IMR-90 (cell line): ENCODE measurements at regions not wholly inside any gene's neighbourhood (a gene's known extent, or its start where the extent isn't known, plus 50 kb on each side); places are given as distances from the start of the nearest gene placed in this dataset.

Experiments used
- ATAC-seq: fragments of 200-7000 bp; cut with Tn5 transposase; 2 replicates; pipeline ENCODE4 v1.9.1; 2020; ENCODE audit warnings: low read depth, mild to moderate bottlenecking, moderate library complexity
- BruUV-seq: library from RNA; stranded (reverse); fragments of 400-500 nt; replicated peaks from 2 replicates; lab custom pipeline; 2021; lab: Mats Ljungman, UMichigan
- CTCF ChIA-PET: fragments of 300-600 bp; formaldehyde crosslinking; extraction: SDS; loops from one replicate; lab custom pipeline; 2021; ENCODE audit warnings: antibody characterized with exemption; lab: Yijun Ruan, JAX
- POLR2A ChIA-PET: fragments of 300-600 bp; sonication (Branson Sonifier 250); formaldehyde crosslinking; loops from one replicate; lab custom pipeline; 2022; ENCODE audit warnings: antibody characterized with exemption; ENCODE audit not compliant: unreplicated experiment; lab: Charles Lee
- DNase-seq: peaks from one replicate; pipeline ENCODE4 v3.0.0; 2013
- H2AFZ ChIP-seq: replicated peaks from 2 replicates; pipeline ENCODE3; 2013; ENCODE audit warnings: low read length, mild to moderate bottlenecking; ENCODE audit not compliant: poor library complexity
- H2AK5ac ChIP-seq: 2 replicates; pipeline ENCODE4 v1.6.1; 2013; ENCODE audit warnings: low read depth, low read length, inconsistent platforms
- H2AK9ac ChIP-seq: replicated peaks from 2 replicates; pipeline ENCODE3; 2013; ENCODE audit warnings: mild to moderate bottlenecking, low read depth, low read length, moderate library complexity; ENCODE audit not compliant: poor library complexity
- H2BK120ac ChIP-seq: 2 replicates; pipeline ENCODE4 v1.6.1; 2013; ENCODE audit warnings: low read depth, low read length, inconsistent platforms
- H2BK15ac ChIP-seq: 3 replicates; pipeline ENCODE4 v1.6.1; 2013; ENCODE audit warnings: low read depth, low read length, inconsistent platforms
- H2BK20ac ChIP-seq: 2 replicates; pipeline ENCODE4 v1.6.1; 2013; ENCODE audit warnings: low read depth, mild to moderate bottlenecking, inconsistent platforms, low read length, moderate library complexity
- H2BK5ac ChIP-seq: 2 replicates; pipeline ENCODE4 v1.6.1; 2013; ENCODE audit warnings: mild to moderate bottlenecking, low read depth, low read length, inconsistent platforms; ENCODE audit not compliant: poor library complexity, severe bottlenecking
- H3K14ac ChIP-seq: replicated peaks from 2 replicates; pipeline ENCODE4 v1.6.1; 2013; ENCODE audit warnings: low read depth, low read length, inconsistent platforms
- H3K18ac ChIP-seq: 2 replicates; pipeline ENCODE4 v1.6.1; 2013; ENCODE audit warnings: low read depth, low read length, control low read depth
- H3K23ac ChIP-seq: 2 replicates; pipeline ENCODE4 v1.6.1; 2013; ENCODE audit warnings: low read depth, low read length, inconsistent platforms
- H3K27ac ChIP-seq: 2 replicates; pipeline ENCODE4 v1.5.1; 2013; ENCODE audit warnings: mild to moderate bottlenecking, control low read depth, low read length; ENCODE audit not compliant: insufficient read depth
- H3K27me3 ChIP-seq: 2 replicates; pipeline ENCODE4 v1.6.1; 2013; ENCODE audit warnings: low read length; ENCODE audit not compliant: control insufficient read depth, insufficient read depth
- H3K36me3 ChIP-seq: 2 replicates; pipeline ENCODE4 v1.6.1; 2013; ENCODE audit warnings: low read length, mixed read lengths; ENCODE audit not compliant: control insufficient read depth, insufficient read depth
- H3K4ac ChIP-seq: 2 replicates; pipeline ENCODE4 v1.6.1; 2013; ENCODE audit warnings: low read depth, low read length, inconsistent platforms
- H3K4me1 ChIP-seq: 2 replicates; pipeline ENCODE4 v1.6.1; 2013; ENCODE audit warnings: low read length, mixed read lengths; ENCODE audit not compliant: control insufficient read depth, insufficient read depth
- H3K4me2 ChIP-seq: 2 replicates; pipeline ENCODE4 v1.6.1; 2013; ENCODE audit warnings: low read depth, mild to moderate bottlenecking, control low read depth, low read length, moderate library complexity
- H3K4me3 ChIP-seq: 2 replicates; pipeline ENCODE4 v1.5.1; 2013; ENCODE audit warnings: low read depth, mild to moderate bottlenecking, control low read depth, low read length, moderate library complexity; ENCODE audit not compliant: insufficient read depth
- H3K56ac ChIP-seq: 2 replicates; pipeline ENCODE4 v1.6.1; 2013; ENCODE audit warnings: low read length, inconsistent platforms; ENCODE audit not compliant: insufficient read depth; ENCODE audit errors: extremely low read depth
- H3K79me1 ChIP-seq, 2 experiments: 2 replicates each; pipeline ENCODE4 v1.6.1; 2013; ENCODE audit warnings: low read length in 2 of 2, inconsistent platforms in 1 of 2, low read depth in 1 of 2
- H3K9ac ChIP-seq: 2 replicates; pipeline ENCODE4 v1.6.1; 2013; ENCODE audit warnings: low read depth, low read length, control low read depth
- H3K9me1 ChIP-seq: 2 replicates; pipeline ENCODE4 v1.6.1; 2013; ENCODE audit warnings: low read length, inconsistent platforms; ENCODE audit not compliant: insufficient read depth
- H3K9me3 ChIP-seq: 2 replicates; pipeline ENCODE4 v1.6.1; 2013; ENCODE audit warnings: low read length; ENCODE audit not compliant: control insufficient read depth, insufficient read depth
- H4K20me1 ChIP-seq: 2 replicates; pipeline ENCODE4 v1.6.1; 2013; ENCODE audit warnings: low read length, inconsistent platforms; ENCODE audit not compliant: insufficient read depth
- H4K5ac ChIP-seq: 2 replicates; pipeline ENCODE4 v1.6.1; 2013; ENCODE audit warnings: mild to moderate bottlenecking, low read depth, low read length, control low read depth
- H4K8ac ChIP-seq, 2 experiments: 2 replicates each; pipeline ENCODE4 v1.6.1; 2013; ENCODE audit warnings: low read depth in 2 of 2, low read length in 2 of 2, control low read depth in 1 of 2, inconsistent platforms in 1 of 2
- H4K91ac ChIP-seq: 2 replicates; pipeline ENCODE4 v1.6.1; 2013; ENCODE audit warnings: low read depth, low read length, inconsistent platforms; ENCODE audit not compliant: insufficient read depth
- CEBPB ChIP-seq: IDR thresholded peaks from 2 replicates; pipeline ENCODE4 v1.6.1; 2012; ENCODE audit warnings: low read depth, low read length, improper control_type of control experiment
- CHD1 ChIP-seq: IDR thresholded peaks from 2 replicates; pipeline ENCODE4 v1.6.1; 2012; ENCODE audit warnings: low read depth, low read length, improper control_type of control experiment
- MAFK ChIP-seq: IDR thresholded peaks from 2 replicates; pipeline ENCODE4 v1.6.1; 2012; ENCODE audit warnings: low read depth, low read length, improper control_type of control experiment
- NFE2L2 ChIP-seq: fragments of 150-350 bp; IDR thresholded peaks from 2 replicates; pipeline ENCODE4 v1.6.1; 2016; ENCODE audit warnings: low read depth, mild to moderate bottlenecking, low read length
- POLR2A ChIP-seq: IDR thresholded peaks from 2 replicates; pipeline ENCODE4 v1.6.1; 2012; ENCODE audit warnings: mild to moderate bottlenecking, low read depth, low read length
- WGBS, 2 experiments: methylation state at CpG; one replicate each; pipeline versions ENCODE4 v1.1.5 to v1.1.7; 2013; ENCODE audit warnings: missing lambda C conversion rate in 2 of 2; ENCODE audit not compliant: insufficient read length in 1 of 2; ENCODE audit errors: extremely low coverage in 2 of 2; 5-methylcytosine and 5-hydroxymethylcytosine counted together
- dilution Hi-C: fragments of 300-500 bp; cut with HindIII; formaldehyde crosslinking; loops from one replicate; pipeline ENCODE4 v1.14.3; 2018; ENCODE audit warnings: low sequenced_read_pairs; ENCODE audit not compliant: unreplicated experiment
- in situ Hi-C: fragments of 300-500 bp; cut with MboI; formaldehyde crosslinking; loops from 3 replicates; pipeline ENCODE4 v1.14.3; 2019; ENCODE audit warnings: low sequenced_read_pairs, inconsistent platforms, mixed read lengths
- intact Hi-C: fragments of 100-400 bp; cut with micrococcal nuclease; formaldehyde crosslinking; loops from 2 replicates; pipeline ENCODE4 v1.10.0; 2022
- TF ChIP-seq, protein P1 (sequence below): conservative IDR thresholded peaks from 2 replicates; pipeline ENCODE4 v1.5.1; 2012; ENCODE audit warnings: mild to moderate bottlenecking, low read depth, low read length, improper control_type of control experiment
- TF ChIP-seq, protein P2 (sequence below): fragments of 150-350 bp; IDR thresholded peaks from 2 replicates; pipeline ENCODE4 v1.6.1; 2016; ENCODE audit warnings: low read depth, mild to moderate bottlenecking, low read length, moderate library complexity, borderline replicate concordance
- TF ChIP-seq, protein P3 (sequence below): fragments of 150-350 bp; IDR thresholded peaks from 2 replicates; pipeline ENCODE4 v1.6.1; 2017; ENCODE audit warnings: mild to moderate bottlenecking, antibody characterized with exemption, low read length, low read depth

DNA sequence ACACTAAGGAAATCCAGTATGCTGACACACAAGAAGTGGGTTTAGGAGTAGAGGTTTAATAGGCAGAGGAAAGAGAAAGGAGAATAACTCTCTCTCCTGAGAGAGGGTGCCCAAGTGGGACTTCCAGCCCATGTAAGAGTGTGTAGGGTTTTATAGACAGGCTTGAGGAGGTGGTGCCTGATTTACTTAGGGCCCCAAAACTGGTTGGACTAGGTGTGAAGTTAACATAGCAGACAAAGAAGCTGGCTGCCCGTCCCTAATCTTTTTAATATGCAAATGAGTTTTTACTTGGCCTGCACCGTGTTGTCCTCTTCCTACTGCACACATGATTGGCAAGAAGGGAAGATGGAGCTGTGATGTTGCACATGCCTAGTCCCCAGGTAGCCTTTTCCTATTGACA is 752.5 kb upstream of the SLITRK5 start:
- dilution Hi-C loops = no loop called here
- BruUV-seq = no TSS peak

More for the DNA sequence above, 752.5 kb upstream of the SLITRK5 start:
- H3K9me3 ChIP-seq = no peaks in the 10 kb centered on the region
- no peak overlapping the region for H3K23ac ChIP-seq
- WGBS, 2 experiments = no CpG with 5 or more reads among the region's 2 CpGs
- ChIA-PET POLR2A (no interaction called here), CTCF (no interaction called here)
- intact Hi-C loops (no loop called here), in situ Hi-C loops (no loop called here)
- H3K36me3 ChIP-seq = no peaks in the 10 kb centered on the region
- H3K56ac ChIP-seq = no peak overlapping the region
- H3K9me1 ChIP-seq = no peaks in the 10 kb centered on the region
- TF ChIP-seq POLR2A = no peak
- TF ChIP-seq, protein P1, sequence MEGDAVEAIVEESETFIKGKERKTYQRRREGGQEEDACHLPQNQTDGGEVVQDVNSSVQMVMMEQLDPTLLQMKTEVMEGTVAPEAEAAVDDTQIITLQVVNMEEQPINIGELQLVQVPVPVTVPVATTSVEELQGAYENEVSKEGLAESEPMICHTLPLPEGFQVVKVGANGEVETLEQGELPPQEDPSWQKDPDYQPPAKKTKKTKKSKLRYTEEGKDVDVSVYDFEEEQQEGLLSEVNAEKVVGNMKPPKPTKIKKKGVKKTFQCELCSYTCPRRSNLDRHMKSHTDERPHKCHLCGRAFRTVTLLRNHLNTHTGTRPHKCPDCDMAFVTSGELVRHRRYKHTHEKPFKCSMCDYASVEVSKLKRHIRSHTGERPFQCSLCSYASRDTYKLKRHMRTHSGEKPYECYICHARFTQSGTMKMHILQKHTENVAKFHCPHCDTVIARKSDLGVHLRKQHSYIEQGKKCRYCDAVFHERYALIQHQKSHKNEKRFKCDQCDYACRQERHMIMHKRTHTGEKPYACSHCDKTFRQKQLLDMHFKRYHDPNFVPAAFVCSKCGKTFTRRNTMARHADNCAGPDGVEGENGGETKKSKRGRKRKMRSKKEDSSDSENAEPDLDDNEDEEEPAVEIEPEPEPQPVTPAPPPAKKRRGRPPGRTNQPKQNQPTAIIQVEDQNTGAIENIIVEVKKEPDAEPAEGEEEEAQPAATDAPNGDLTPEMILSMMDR = no peak
- TF ChIP-seq, protein P2, sequence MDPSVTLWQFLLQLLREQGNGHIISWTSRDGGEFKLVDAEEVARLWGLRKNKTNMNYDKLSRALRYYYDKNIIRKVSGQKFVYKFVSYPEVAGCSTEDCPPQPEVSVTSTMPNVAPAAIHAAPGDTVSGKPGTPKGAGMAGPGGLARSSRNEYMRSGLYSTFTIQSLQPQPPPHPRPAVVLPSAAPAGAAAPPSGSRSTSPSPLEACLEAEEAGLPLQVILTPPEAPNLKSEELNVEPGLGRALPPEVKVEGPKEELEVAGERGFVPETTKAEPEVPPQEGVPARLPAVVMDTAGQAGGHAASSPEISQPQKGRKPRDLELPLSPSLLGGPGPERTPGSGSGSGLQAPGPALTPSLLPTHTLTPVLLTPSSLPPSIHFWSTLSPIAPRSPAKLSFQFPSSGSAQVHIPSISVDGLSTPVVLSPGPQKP = no peak
- no peak for TF ChIP-seq CEBPB
- no peak for TF ChIP-seq NFE2L2
- TF ChIP-seq CHD1 = no peak
- TF ChIP-seq MAFK = no peak
- TF ChIP-seq, protein P3, sequence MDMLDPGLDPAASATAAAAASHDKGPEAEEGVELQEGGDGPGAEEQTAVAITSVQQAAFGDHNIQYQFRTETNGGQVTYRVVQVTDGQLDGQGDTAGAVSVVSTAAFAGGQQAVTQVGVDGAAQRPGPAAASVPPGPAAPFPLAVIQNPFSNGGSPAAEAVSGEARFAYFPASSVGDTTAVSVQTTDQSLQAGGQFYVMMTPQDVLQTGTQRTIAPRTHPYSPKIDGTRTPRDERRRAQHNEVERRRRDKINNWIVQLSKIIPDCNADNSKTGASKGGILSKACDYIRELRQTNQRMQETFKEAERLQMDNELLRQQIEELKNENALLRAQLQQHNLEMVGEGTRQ = no peak
- H3K18ac ChIP-seq = no peak overlapping the region
- H2AK5ac ChIP-seq = no peak overlapping the region
- H2BK120ac ChIP-seq = no peak overlapping the region
- no peak overlapping the region for H3K4me3 ChIP-seq
- H3K27ac ChIP-seq = no peak overlapping the region
- H3K4me1 ChIP-seq = 0 out of 2 replicates have a peak, but pooled peaks cover 2% of the 10 kb centered on the region
- H3K27me3 ChIP-seq = no peaks in the 10 kb centered on the region
- H3K4me2 ChIP-seq = no peak overlapping the region
- no peak overlapping the region for H3K4ac ChIP-seq
- no peak overlapping the region for H2AK9ac ChIP-seq
- DNase-seq = no peak
- H2BK5ac ChIP-seq = no peak overlapping the region
- H2BK20ac ChIP-seq = no peak overlapping the region
- H3K14ac ChIP-seq = no peak overlapping the region
- no peaks in the 10 kb centered on the region for H4K20me1 ChIP-seq
- H3K79me1 ChIP-seq = no peaks in the 10 kb centered on the region
- no peak overlapping the region for H4K8ac ChIP-seq
- H3K9ac ChIP-seq = no peak overlapping the region
- no peak overlapping the region for H4K5ac ChIP-seq
- no peak for ATAC-seq
- H4K91ac ChIP-seq = no peak overlapping the region
- no peak overlapping the region for H2AFZ ChIP-seq
- H2BK15ac ChIP-seq = no peak overlapping the region
